ENCODE measurements at regions not wholly inside any gene's neighbourhood (a gene's known extent, or its start where the extent isn't known, plus 50 kb on each side); places are given as distances from the start of the nearest gene placed in this dataset.

GRCh38 chr14:89566180-89566579, 149.1 kb upstream of the FOXN3 start:
- TF ChIP-seq CTCF (IDR thresholded peaks at IDR 0.05; ENCODE audit: extremely low read depth, insufficient read depth, missing control alignments) = no peak
- no peak for DNase-seq (ENCODE audit: low spot score)
- in situ Hi-C loops (cut with MboI; ENCODE audit: low pct_unique_long_range_greater_than_20kb, low sequenced_read_pairs, unreplicated experiment) = no loop called here

DNA sequence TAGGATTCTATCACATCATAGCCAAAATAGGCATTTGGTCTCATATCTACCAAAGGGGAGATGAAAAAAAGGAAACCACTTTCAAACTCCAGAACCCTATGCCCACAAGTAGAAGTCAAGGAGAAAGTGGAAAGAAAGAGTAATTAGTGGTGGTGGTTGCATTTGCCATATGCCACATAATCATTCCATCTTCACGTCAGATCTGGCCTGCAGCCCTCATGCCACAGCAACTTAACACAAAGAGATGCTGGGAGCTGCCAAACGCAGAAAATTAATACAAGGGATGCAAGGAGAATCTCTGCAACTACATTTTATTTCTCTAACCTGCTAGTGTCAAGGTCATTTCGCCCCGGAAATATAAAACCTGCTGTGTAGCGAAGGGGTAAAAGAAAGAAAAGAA, 148.6 kb upstream of the FOXN3 start:
- TF ChIP-seq CTCF (IDR thresholded peaks at IDR 0.05; ENCODE audit: extremely low read depth, insufficient read depth, missing control alignments) = no peak
- no peak for DNase-seq (ENCODE audit: low spot score)
- in situ Hi-C loops (cut with MboI; ENCODE audit: low pct_unique_long_range_greater_than_20kb, low sequenced_read_pairs, unreplicated experiment) = no loop called here

DNA sequence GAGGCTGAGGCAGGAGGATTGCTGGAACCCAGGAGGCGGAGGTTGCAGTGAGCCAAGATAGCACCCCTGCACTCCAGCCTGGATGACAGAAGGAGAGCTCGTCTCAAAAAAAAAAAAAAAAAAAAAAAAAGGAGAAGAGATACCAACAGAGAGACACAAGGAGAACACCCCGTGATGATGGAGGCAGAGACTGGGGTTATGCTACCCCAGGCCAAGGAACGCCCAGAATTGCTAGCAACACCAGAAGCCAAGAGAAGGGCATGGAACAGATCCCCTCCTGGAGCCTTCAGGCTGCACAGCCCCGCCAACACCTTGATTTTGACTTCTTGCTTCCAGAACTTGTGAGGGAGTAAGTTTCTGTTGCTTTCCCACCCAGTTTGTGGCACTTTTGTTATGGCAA, 148.0 kb upstream of the FOXN3 start:
- in situ Hi-C loops (cut with MboI; ENCODE audit: low pct_unique_long_range_greater_than_20kb, low sequenced_read_pairs, unreplicated experiment) = no loop called here
- DNase-seq (ENCODE audit: low spot score) = no peak
- TF ChIP-seq CTCF (IDR thresholded peaks at IDR 0.05; ENCODE audit: extremely low read depth, insufficient read depth, missing control alignments) = no peak

GRCh38 chr14:89564286-89564957, 147.4 kb upstream of the FOXN3 start:
- no peak for DNase-seq (ENCODE audit: low spot score)
- no peak for TF ChIP-seq CTCF (IDR thresholded peaks at IDR 0.05; ENCODE audit: extremely low read depth, insufficient read depth, missing control alignments)
- in situ Hi-C loops (cut with MboI; ENCODE audit: low pct_unique_long_range_greater_than_20kb, low sequenced_read_pairs, unreplicated experiment) = no loop called here

DNA sequence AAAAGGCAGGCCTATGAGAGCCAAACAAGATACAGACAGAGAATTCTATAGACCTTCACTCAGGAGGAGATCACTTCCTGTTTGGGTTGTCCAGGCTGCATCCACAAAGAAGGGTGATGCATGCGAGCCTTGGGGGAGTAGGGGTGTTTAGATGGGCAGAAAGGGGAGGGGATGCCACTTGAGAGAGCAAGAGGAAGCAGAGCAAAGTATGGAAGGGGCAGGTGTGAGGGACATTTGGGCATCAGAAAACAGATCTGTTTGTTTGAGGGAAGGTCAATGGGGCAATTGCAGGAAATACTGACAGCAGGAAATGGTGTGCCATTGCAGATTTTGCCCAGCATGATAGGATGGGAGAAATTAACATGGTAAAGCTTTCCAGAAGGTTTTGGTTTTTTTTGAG, 146.4 kb upstream of the FOXN3 start:
- in situ Hi-C loops (cut with MboI; ENCODE audit: low pct_unique_long_range_greater_than_20kb, low sequenced_read_pairs, unreplicated experiment) = no loop called here
- no peak for DNase-seq (ENCODE audit: low spot score)
- no peak for TF ChIP-seq CTCF (IDR thresholded peaks at IDR 0.05; ENCODE audit: extremely low read depth, insufficient read depth, missing control alignments)

DNA sequence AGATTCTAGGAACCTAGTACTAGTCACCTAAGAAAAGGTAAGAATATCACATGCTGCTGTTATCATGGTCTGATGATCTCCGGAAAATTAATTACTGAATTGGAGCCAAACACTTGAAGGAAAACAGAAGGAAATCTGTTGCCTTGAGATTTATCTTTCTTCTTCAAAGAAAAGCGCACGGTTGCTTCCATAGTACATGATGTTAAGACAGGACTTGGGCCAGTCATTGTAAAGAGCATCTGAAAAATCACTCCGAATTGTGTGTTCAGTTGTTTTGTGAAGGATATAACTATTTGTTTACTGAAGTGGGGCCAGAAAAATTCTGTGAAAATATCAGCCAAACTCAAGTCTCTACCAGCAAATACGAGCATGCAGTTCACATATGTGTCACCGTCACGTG, 134.9 kb upstream of the FOXN3 start:
- no peak for DNase-seq (ENCODE audit: low spot score)
- in situ Hi-C loops (cut with MboI; ENCODE audit: low pct_unique_long_range_greater_than_20kb, low sequenced_read_pairs, unreplicated experiment) = no loop called here
- TF ChIP-seq CTCF (IDR thresholded peaks at IDR 0.05; ENCODE audit: extremely low read depth, insufficient read depth, missing control alignments) = no peak
